ENCODE measurements at regions not wholly inside any gene's neighbourhood (a gene's known extent, or its start where the extent isn't known, plus 50 kb on each side); places are given as distances from the start of the nearest gene placed in this dataset.

- no peak for DNase-seq
- Histone ChIP-seq H3K9me3 (peaks cover 0 to 25% (median 13%) of the 10 kb centered on the region in 8 donors), H3K36me3 (no peaks in the 10 kb centered on the region), H3K27ac (no peak overlapping the region), H3K27me3 (replicated peaks in 1 of 7) (peaks cover 0 to 33% (median 0%) of the 10 kb centered on the region in 7 donors), H3K4me1 (peaks cover 0 to 1% (median 0%) of the 10 kb centered on the region in 6 donors), H3K4me3 (no peak overlapping the region)
- TF ChIP-seq POLR2A (IDR thresholded peaks at IDR 0.05): no peak
- TF ChIP-seq POLR2AphosphoS5 (IDR thresholded peaks at IDR 0.05): no peak
- no peak for TF ChIP-seq CTCF (IDR thresholded peaks at IDR 0.05 in 8 of 11, conservative IDR thresholded peaks at IDR 0.05 in 3 of 11)
- intact Hi-C loops (cut with DNase I; ENCODE audit: low total_unique reads): no loop called here
- 61 to 84% (median 75%) methylated on average over 7 to 11 of the region's 11 CpGs for WGBS, 5 donors
Measured at GRCh38 chr2:238601433-238602222, 174.9 kb downstream of the ASB1 start.

DNA sequence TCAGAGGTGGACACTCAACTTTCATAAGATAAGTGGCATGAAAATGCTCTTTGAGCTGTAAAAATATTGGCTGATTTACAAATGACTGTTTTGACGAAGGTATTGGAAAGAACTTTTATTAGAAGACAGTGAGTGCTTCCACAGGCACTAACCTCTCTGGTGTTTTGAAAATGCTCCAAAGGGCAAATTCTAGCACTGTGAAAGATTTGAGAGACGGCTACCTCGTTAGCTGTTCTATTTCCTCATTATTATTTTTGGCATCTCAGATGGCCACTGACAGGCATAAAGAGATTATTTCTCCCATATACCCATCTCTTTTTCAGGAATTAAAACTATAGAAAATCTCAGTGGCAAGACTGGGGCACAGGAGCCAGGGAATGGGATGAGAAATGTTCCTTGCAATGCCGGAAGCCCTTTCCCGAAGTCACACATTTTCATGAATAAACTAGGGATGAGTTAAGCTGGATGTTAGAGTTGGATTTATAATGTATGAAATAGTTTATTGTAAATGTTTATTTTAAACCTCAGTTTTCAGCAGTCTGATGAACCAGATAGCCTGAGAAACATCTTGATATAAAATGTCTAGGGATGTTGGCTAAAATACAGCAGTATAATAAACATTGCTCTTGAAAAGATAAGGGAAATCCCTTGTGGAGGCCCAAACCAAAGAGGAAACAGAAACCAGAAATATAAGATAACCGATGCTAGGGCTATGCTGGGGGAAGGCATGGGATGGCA, 175.7 kb downstream of the ASB1 start:
- WGBS, 5 donors: 45 to 76% (median 48%) methylated on average over 6 of the region's 6 CpGs
- no peak overlapping the region for H3K4me3 ChIP-seq
- no peaks in the 10 kb centered on the region for H3K4me1 ChIP-seq
- H3K27ac ChIP-seq: no peak overlapping the region
- peaks cover 0 to 33% (median 0%) of the 10 kb centered on the region in 7 donors for H3K27me3 ChIP-seq (replicated peaks in 1 of 7)
- TF ChIP-seq POLR2A (IDR thresholded peaks at IDR 0.05) (no peak), CTCF (IDR thresholded peaks at IDR 0.05 in 8 of 11, conservative IDR thresholded peaks at IDR 0.05 in 3 of 11) (no peak), POLR2AphosphoS5 (IDR thresholded peaks at IDR 0.05) (no peak)
- intact Hi-C loops (cut with DNase I; ENCODE audit: low total_unique reads): no loop called here
- peaks cover 0 to 31% (median 16%) of the 10 kb centered on the region in 8 donors for H3K9me3 ChIP-seq
- no peaks in the 10 kb centered on the region for H3K36me3 ChIP-seq
- DNase-seq: no peak

GRCh38 chr2:238603596-238603995, 176.9 kb downstream of the ASB1 start:
- Histone ChIP-seq H3K36me3 (no peaks in the 10 kb centered on the region), H3K9me3 (peaks cover 0 to 43% (median 28%) of the 10 kb centered on the region in 8 donors), H3K27ac (no peak overlapping the region), H3K4me3 (no peak overlapping the region), H3K27me3 (replicated peaks in 1 of 7) (peaks cover 0 to 26% (median 0%) of the 10 kb centered on the region in 7 donors), H3K4me1 (no peaks in the 10 kb centered on the region)
- intact Hi-C loops (cut with DNase I; ENCODE audit: low total_unique reads): no loop called here
- no peak for DNase-seq
- no peak for TF ChIP-seq CTCF (IDR thresholded peaks at IDR 0.05 in 8 of 11, conservative IDR thresholded peaks at IDR 0.05 in 3 of 11)
- TF ChIP-seq POLR2A (IDR thresholded peaks at IDR 0.05): no peak
- no peak for TF ChIP-seq POLR2AphosphoS5 (IDR thresholded peaks at IDR 0.05)

DNA sequence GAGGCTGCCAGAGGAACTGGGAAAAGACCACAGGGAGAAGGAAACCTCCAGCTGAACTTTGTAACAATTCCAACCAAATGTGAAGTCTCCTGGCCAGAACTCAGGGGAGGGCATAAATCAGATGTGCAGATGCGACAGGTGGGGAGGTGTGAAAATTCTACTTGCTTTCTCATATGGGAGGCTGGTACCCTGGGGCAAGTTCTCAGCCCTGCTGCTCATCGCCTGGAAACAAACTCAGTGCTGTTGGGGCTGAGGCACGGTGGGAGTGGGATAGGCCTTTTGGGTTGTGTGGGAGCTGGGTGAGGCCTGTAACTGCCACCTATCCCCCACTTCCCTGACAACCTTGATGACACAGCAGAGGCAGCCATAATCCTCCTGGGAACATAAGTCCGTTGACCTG, 179.6 kb downstream of the ASB1 start:
- WGBS, 5 donors: 85 to 94% (median 90%) methylated on average over 4 of the region's 4 CpGs
- H3K9me3 ChIP-seq: peaks cover 0 to 69% (median 54%) of the 10 kb centered on the region in 8 donors
- no peak overlapping the region for H3K4me3 ChIP-seq
- H3K4me1 ChIP-seq: no peaks in the 10 kb centered on the region
- intact Hi-C loops (cut with DNase I; ENCODE audit: low total_unique reads): no loop called here
- no peak for DNase-seq
- peaks cover 0 to 6% (median 0%) of the 10 kb centered on the region in 7 donors for H3K27me3 ChIP-seq (replicated peaks in 1 of 7)
- TF ChIP-seq POLR2AphosphoS5 (IDR thresholded peaks at IDR 0.05) (no peak), POLR2A (IDR thresholded peaks at IDR 0.05) (no peak)
- H3K27ac ChIP-seq: no peak overlapping the region
- H3K36me3 ChIP-seq: no peaks in the 10 kb centered on the region

Measured in spleen (tissue), 11 donors.